Calu3 (cell line): ENCODE measurements at regions not wholly inside any gene's neighbourhood (a gene's known extent, or its start where the extent isn't known, plus 50 kb on each side); places are given as distances from the start of the nearest gene placed in this dataset.

ENCODE experiments used
- BruUV-seq: library from RNA; stranded (reverse); fragments of 400-500 nt; replicated peaks from 2 replicates; lab custom pipeline; 2021; lab: Mats Ljungman, UMichigan
- CTCF ChIA-PET: fragments of 300-600 bp; sonication (Branson Sonifier 250); formaldehyde crosslinking; loops from one replicate; lab custom pipeline; 2022; ENCODE audit warnings: antibody characterized with exemption; lab: Charles Lee
- DNase-seq: peaks from one replicate; pipeline ENCODE4 v3.0.0; 2022
- H3K27ac Mint-ChIP-seq: one replicate; pipeline ENCODE4 v1.8.0; 2022; ENCODE audit warnings: mixed read lengths; ENCODE audit not compliant: unreplicated experiment
- H3K27me3 Mint-ChIP-seq: one replicate; pipeline ENCODE4 v1.8.0; 2022; ENCODE audit warnings: mixed read lengths; ENCODE audit not compliant: unreplicated experiment
- H3K36me3 Mint-ChIP-seq: one replicate; pipeline ENCODE4 v1.8.0; 2022; ENCODE audit warnings: mild to moderate bottlenecking, moderate library complexity, mixed read lengths; ENCODE audit not compliant: insufficient read depth, unreplicated experiment
- H3K4me1 Mint-ChIP-seq: one replicate; pipeline ENCODE4 v1.8.0; 2022; ENCODE audit warnings: mild to moderate bottlenecking, low read depth, mixed read lengths; ENCODE audit not compliant: unreplicated experiment
- H3K4me3 Mint-ChIP-seq: one replicate; pipeline ENCODE4 v1.8.0; 2022; ENCODE audit warnings: mild to moderate bottlenecking, low read depth, moderate library complexity, mixed read lengths; ENCODE audit not compliant: unreplicated experiment
- H3K9me3 Mint-ChIP-seq: one replicate; pipeline ENCODE4 v1.8.0; 2022; ENCODE audit warnings: low read depth, mixed read lengths; ENCODE audit not compliant: unreplicated experiment
- intact Hi-C: fragments of 100-400 bp; cut with micrococcal nuclease; formaldehyde crosslinking; loops from one replicate; pipeline ENCODE4 v1.10.0; 2022; ENCODE audit not compliant: unreplicated experiment
- TF ChIP-seq, protein P1 (sequence below): fragments of 200-600 bp; IDR thresholded peaks from one replicate; pipeline ENCODE4 v1.8.0; 2022; ENCODE audit warnings: antibody characterized with exemption; ENCODE audit not compliant: unreplicated experiment

DNA sequence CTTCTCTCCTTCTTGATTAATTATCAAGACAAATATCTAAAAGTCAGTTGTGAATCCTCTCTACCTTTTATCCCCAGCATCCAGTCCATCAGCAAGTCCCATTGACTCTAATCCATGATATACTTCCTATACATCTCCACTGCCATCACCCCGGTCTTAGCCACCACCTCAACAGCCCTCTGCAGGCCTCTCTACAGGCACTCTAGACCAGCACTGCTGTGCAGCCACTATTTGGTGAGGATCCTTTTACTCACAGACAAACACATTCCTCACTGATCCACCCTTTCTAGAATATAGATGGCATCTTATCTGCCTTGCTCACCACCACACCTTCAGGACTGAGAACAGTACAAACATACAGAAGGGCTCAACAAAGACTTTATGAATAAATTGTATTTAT lies 221.7 kb downstream of the RFC3 start:
- Mint-ChIP-seq H3K27ac (no peak overlapping the region), H3K4me3 (no peak overlapping the region), H3K9me3 (peaks cover 3% of the 10 kb centered on the region), H3K36me3 (peaks cover 2% of the 10 kb centered on the region), H3K4me1 (peaks cover 18% of the 10 kb centered on the region), H3K27me3 (no peaks in the 10 kb centered on the region)
- intact Hi-C loops, result no loop called here
- DNase-seq, result no peak
- CTCF ChIA-PET, result no interaction called here
- TF ChIP-seq, protein P1, sequence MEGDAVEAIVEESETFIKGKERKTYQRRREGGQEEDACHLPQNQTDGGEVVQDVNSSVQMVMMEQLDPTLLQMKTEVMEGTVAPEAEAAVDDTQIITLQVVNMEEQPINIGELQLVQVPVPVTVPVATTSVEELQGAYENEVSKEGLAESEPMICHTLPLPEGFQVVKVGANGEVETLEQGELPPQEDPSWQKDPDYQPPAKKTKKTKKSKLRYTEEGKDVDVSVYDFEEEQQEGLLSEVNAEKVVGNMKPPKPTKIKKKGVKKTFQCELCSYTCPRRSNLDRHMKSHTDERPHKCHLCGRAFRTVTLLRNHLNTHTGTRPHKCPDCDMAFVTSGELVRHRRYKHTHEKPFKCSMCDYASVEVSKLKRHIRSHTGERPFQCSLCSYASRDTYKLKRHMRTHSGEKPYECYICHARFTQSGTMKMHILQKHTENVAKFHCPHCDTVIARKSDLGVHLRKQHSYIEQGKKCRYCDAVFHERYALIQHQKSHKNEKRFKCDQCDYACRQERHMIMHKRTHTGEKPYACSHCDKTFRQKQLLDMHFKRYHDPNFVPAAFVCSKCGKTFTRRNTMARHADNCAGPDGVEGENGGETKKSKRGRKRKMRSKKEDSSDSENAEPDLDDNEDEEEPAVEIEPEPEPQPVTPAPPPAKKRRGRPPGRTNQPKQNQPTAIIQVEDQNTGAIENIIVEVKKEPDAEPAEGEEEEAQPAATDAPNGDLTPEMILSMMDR, result no peak
- no TSS peak for BruUV-seq

DNA sequence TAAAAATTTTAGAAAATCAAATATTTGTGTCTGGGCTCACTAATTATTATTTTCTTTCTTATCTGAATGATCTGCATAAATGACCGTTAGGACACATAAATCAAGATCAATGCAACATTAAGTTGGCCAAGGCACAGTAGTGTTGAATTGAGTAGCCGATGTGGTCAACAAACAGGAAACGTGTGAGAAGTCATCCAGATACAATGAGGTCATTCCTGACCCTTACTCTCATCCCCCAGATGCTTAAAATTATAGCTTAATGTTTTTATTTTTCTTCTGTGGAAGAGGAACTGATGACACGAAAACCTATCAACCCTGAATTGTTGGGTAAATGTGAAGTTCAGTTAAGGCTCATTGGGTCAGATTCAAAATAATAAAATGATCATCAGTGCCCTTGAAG lies 222.9 kb downstream of the RFC3 start:
- CTCF ChIA-PET, result no interaction called here
- no peak for DNase-seq
- Mint-ChIP-seq H3K36me3 (peaks cover 4% of the 10 kb centered on the region), H3K27me3 (no peaks in the 10 kb centered on the region), H3K9me3 (peaks cover 3% of the 10 kb centered on the region), H3K27ac (no peak overlapping the region), H3K4me3 (no peak overlapping the region), H3K4me1 (peaks cover 24% of the 10 kb centered on the region)
- no TSS peak for BruUV-seq
- intact Hi-C loops, result no loop called here
- TF ChIP-seq, protein P1, result no peak

DNA sequence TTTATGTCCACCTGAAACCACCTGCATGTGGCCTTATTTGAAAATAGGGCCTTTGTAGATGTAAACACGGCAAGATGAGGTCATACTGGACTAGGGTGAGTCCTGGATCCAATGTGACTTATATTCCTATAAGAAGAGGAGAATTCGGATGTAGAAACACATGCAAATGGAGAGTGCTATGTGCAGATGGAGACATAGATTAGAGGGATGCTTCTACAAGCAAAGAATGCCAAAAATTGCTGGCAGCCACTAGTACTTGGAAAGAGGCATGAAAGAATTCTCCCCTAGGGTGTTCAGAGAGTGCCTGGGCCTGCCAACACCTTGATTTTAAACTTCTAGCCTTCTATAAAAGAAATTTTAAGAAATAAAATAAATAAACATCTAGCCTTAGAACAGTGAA lies 226.1 kb downstream of the RFC3 start:
- no peak for DNase-seq
- no TSS peak for BruUV-seq
- peak overlapping the region; percentile 79 for H3K27ac Mint-ChIP-seq

DNA sequence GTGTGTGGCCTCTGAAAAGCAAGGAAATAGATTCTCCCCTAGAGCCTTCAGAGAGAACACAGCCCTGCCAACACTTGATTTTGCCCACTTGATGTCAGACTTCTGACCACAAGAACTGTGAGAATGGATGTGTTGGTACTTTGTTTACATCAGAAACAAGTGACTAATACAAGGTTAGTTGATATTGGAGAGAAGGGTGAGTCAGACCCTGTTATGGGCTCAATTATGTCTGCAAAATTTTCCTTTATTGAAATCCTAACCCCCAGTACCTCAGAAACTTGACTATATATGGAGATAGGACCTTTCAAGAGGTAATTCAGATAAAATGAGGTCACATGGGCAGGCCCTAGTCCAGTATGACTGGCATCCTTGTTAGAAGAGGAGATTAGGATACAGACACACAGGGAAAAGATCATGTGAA lies 226.7 kb downstream of the RFC3 start:
- H3K4me3 Mint-ChIP-seq, result no peak overlapping the region
- H3K27me3 Mint-ChIP-seq, result no peaks in the 10 kb centered on the region
- BruUV-seq, result no TSS peak
- peaks cover 3% of the 10 kb centered on the region for H3K9me3 Mint-ChIP-seq
- TF ChIP-seq, protein P1, result no peak
- peaks cover 4% of the 10 kb centered on the region for H3K36me3 Mint-ChIP-seq
- CTCF ChIA-PET, result no interaction called here
- H3K4me1 Mint-ChIP-seq, result peaks cover 24% of the 10 kb centered on the region
- peak; percentile 14 for DNase-seq
- intact Hi-C loops, result no loop called here
- peak overlapping the region; percentile 79 for H3K27ac Mint-ChIP-seq

More for the DNA sequence above, 226.1 kb downstream of the RFC3 start:
- intact Hi-C loops, result no loop called here
- Mint-ChIP-seq H3K27me3 (no peaks in the 10 kb centered on the region), H3K4me3 (no peak overlapping the region), H3K4me1 (peaks cover 24% of the 10 kb centered on the region), H3K9me3 (peaks cover 3% of the 10 kb centered on the region), H3K36me3 (peaks cover 4% of the 10 kb centered on the region)
- TF ChIP-seq, protein P1, result no peak
- CTCF ChIA-PET, result no interaction called here
